OCI-M1 (cell line): ENCODE measurements at regions not wholly inside any gene's neighbourhood (a gene's known extent, or its start where the extent isn't known, plus 50 kb on each side); places are given as distances from the start of the nearest gene placed in this dataset.

Experiments used
- DNase-seq: peaks from one replicate; lab custom pipeline; 2025; lab: John Stamatoyannopoulos, UW

DNA sequence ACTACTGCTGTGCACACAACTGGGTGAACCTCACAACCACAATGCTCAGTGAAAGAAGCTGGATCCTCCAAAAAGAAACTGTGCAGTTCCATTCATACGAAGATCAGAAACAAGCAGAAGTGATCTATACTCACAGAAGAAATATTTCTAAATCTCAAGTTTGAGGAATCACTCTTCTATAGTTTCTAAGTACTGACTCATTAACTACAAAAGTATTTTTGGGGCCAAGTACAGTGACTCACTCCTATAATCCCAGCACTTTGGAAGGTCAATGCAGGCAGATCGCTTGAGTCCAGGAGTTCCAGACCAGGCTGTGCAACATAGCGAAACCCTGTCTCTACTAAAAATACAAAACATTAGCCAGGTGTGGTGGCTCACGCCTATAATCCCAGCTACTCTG, 51.3 kb upstream of the RELL1 start:
- DNase-seq, result no peak
